ENCODE measurements at regions not wholly inside any gene's neighbourhood (a gene's known extent, or its start where the extent isn't known, plus 50 kb on each side); places are given as distances from the start of the nearest gene placed in this dataset.

- Histone ChIP-seq H3K4me3 (ENCODE audit: low read depth in 1 of 5, low read length in 5 of 5) (no peak overlapping the region), H3K27me3 (ENCODE audit: control insufficient read depth in 5 of 5, insufficient read depth in 4 of 5, low read length in 5 of 5) (no peaks in the 10 kb centered on the region), H3K36me3 (ENCODE audit: control insufficient read depth in 5 of 5, insufficient read depth in 5 of 5, low read length in 5 of 5) (no peaks in the 10 kb centered on the region), H3K27ac (ENCODE audit: low read depth, low read length) (no peak overlapping the region), H3K4me1 (ENCODE audit: control insufficient read depth in 5 of 5, insufficient read depth in 5 of 5, low read length in 5 of 5) (no peaks in the 10 kb centered on the region), H3K9me3 (ENCODE audit: control insufficient read depth in 5 of 5, low read length in 5 of 5) (no peaks in the 10 kb centered on the region), H3K9ac (ENCODE audit: low read length in 5 of 5) (no peak overlapping the region)
Observed at GRCh38 chr4:20456407-20456806, 204.7 kb downstream of the SLIT2 start.

GRCh38 chr4:20462426-20463175 is 210.9 kb downstream of the SLIT2 start:
- H3K4me1 ChIP-seq (ENCODE audit: control insufficient read depth in 5 of 5, insufficient read depth in 5 of 5, low read length in 5 of 5): no peaks in the 10 kb centered on the region
- no peaks in the 10 kb centered on the region for H3K27me3 ChIP-seq (ENCODE audit: control insufficient read depth in 5 of 5, insufficient read depth in 4 of 5, low read length in 5 of 5)
- no peak overlapping the region for H3K4me3 ChIP-seq (ENCODE audit: low read depth in 1 of 5, low read length in 5 of 5)
- no peak overlapping the region for H3K9ac ChIP-seq (ENCODE audit: low read length in 5 of 5)
- H3K9me3 ChIP-seq (ENCODE audit: control insufficient read depth in 5 of 5, low read length in 5 of 5): no peaks in the 10 kb centered on the region
- H3K36me3 ChIP-seq (ENCODE audit: control insufficient read depth in 5 of 5, insufficient read depth in 5 of 5, low read length in 5 of 5): no peaks in the 10 kb centered on the region
- no peak overlapping the region for H3K27ac ChIP-seq (ENCODE audit: low read depth, low read length)

GRCh38 chr4:20463176-20463430 is 211.4 kb downstream of the SLIT2 start:
- no peak overlapping the region for H3K4me3 ChIP-seq (ENCODE audit: low read depth in 1 of 5, low read length in 5 of 5)
- no peak overlapping the region for H3K9ac ChIP-seq (ENCODE audit: low read length in 5 of 5)
- no peaks in the 10 kb centered on the region for H3K27me3 ChIP-seq (ENCODE audit: control insufficient read depth in 5 of 5, insufficient read depth in 4 of 5, low read length in 5 of 5)
- no peaks in the 10 kb centered on the region for H3K9me3 ChIP-seq (ENCODE audit: control insufficient read depth in 5 of 5, low read length in 5 of 5)
- no peaks in the 10 kb centered on the region for H3K36me3 ChIP-seq (ENCODE audit: control insufficient read depth in 5 of 5, insufficient read depth in 5 of 5, low read length in 5 of 5)
- H3K27ac ChIP-seq (ENCODE audit: low read depth, low read length): no peak overlapping the region
- no peaks in the 10 kb centered on the region for H3K4me1 ChIP-seq (ENCODE audit: control insufficient read depth in 5 of 5, insufficient read depth in 5 of 5, low read length in 5 of 5)

GRCh38 chr4:20464381-20464780 is 212.7 kb downstream of the SLIT2 start:
- Histone ChIP-seq H3K9ac (ENCODE audit: low read length in 5 of 5) (no peak overlapping the region), H3K4me1 (ENCODE audit: control insufficient read depth in 5 of 5, insufficient read depth in 5 of 5, low read length in 5 of 5) (no peaks in the 10 kb centered on the region), H3K27me3 (ENCODE audit: control insufficient read depth in 5 of 5, insufficient read depth in 4 of 5, low read length in 5 of 5) (no peaks in the 10 kb centered on the region), H3K36me3 (ENCODE audit: control insufficient read depth in 5 of 5, insufficient read depth in 5 of 5, low read length in 5 of 5) (no peaks in the 10 kb centered on the region), H3K9me3 (ENCODE audit: control insufficient read depth in 5 of 5, low read length in 5 of 5) (no peaks in the 10 kb centered on the region), H3K27ac (ENCODE audit: low read depth, low read length) (no peak overlapping the region), H3K4me3 (ENCODE audit: low read depth in 1 of 5, low read length in 5 of 5) (no peak overlapping the region)

- no peak overlapping the region for H3K9ac ChIP-seq (ENCODE audit: low read length in 5 of 5)
- no peak overlapping the region for H3K27ac ChIP-seq (ENCODE audit: low read depth, low read length)
- H3K27me3 ChIP-seq (ENCODE audit: control insufficient read depth in 5 of 5, insufficient read depth in 4 of 5, low read length in 5 of 5): no peaks in the 10 kb centered on the region
- H3K36me3 ChIP-seq (ENCODE audit: control insufficient read depth in 5 of 5, insufficient read depth in 5 of 5, low read length in 5 of 5): no peaks in the 10 kb centered on the region
- H3K9me3 ChIP-seq (ENCODE audit: control insufficient read depth in 5 of 5, low read length in 5 of 5): no peaks in the 10 kb centered on the region
- H3K4me1 ChIP-seq (ENCODE audit: control insufficient read depth in 5 of 5, insufficient read depth in 5 of 5, low read length in 5 of 5): no peaks in the 10 kb centered on the region
- no peak overlapping the region for H3K4me3 ChIP-seq (ENCODE audit: low read depth in 1 of 5, low read length in 5 of 5)
Observed at GRCh38 chr4:20474119-20474518, 222.4 kb downstream of the SLIT2 start.

GRCh38 chr4:20478412-20478811 is 221.8 kb upstream of the PACRGL start:
- Histone ChIP-seq H3K9me3 (ENCODE audit: control insufficient read depth in 5 of 5, low read length in 5 of 5) (no peaks in the 10 kb centered on the region), H3K27ac (ENCODE audit: low read depth, low read length) (no peak overlapping the region), H3K4me1 (ENCODE audit: control insufficient read depth in 5 of 5, insufficient read depth in 5 of 5, low read length in 5 of 5) (no peaks in the 10 kb centered on the region), H3K27me3 (ENCODE audit: control insufficient read depth in 5 of 5, insufficient read depth in 4 of 5, low read length in 5 of 5) (no peaks in the 10 kb centered on the region), H3K36me3 (ENCODE audit: control insufficient read depth in 5 of 5, insufficient read depth in 5 of 5, low read length in 5 of 5) (no peaks in the 10 kb centered on the region), H3K4me3 (ENCODE audit: low read depth in 1 of 5, low read length in 5 of 5) (no peak overlapping the region), H3K9ac (ENCODE audit: low read length in 5 of 5) (peak overlapping the region in 1 of 5 donors; percentile 20)

- Histone ChIP-seq H3K36me3 (ENCODE audit: control insufficient read depth in 5 of 5, insufficient read depth in 5 of 5, low read length in 5 of 5) (no peaks in the 10 kb centered on the region), H3K27me3 (ENCODE audit: control insufficient read depth in 5 of 5, insufficient read depth in 4 of 5, low read length in 5 of 5) (no peaks in the 10 kb centered on the region), H3K4me3 (ENCODE audit: low read depth in 1 of 5, low read length in 5 of 5) (no peak overlapping the region), H3K9ac (ENCODE audit: low read length in 5 of 5) (no peak overlapping the region), H3K4me1 (ENCODE audit: control insufficient read depth in 5 of 5, insufficient read depth in 5 of 5, low read length in 5 of 5) (no peaks in the 10 kb centered on the region), H3K9me3 (ENCODE audit: control insufficient read depth in 5 of 5, low read length in 5 of 5) (no peaks in the 10 kb centered on the region), H3K27ac (ENCODE audit: low read depth, low read length) (no peak overlapping the region)
Observed at GRCh38 chr4:20480165-20480947, 219.9 kb upstream of the PACRGL start.

- no peak overlapping the region for H3K4me3 ChIP-seq (ENCODE audit: low read depth in 1 of 5, low read length in 5 of 5)
Observed at GRCh38 chr4:20483416-20483815, 216.8 kb upstream of the PACRGL start.

GRCh38 chr4:20486433-20486832 is 213.8 kb upstream of the PACRGL start:
- no peak overlapping the region for H3K9ac ChIP-seq (ENCODE audit: low read length in 5 of 5)
- no peaks in the 10 kb centered on the region for H3K27me3 ChIP-seq (ENCODE audit: control insufficient read depth in 5 of 5, insufficient read depth in 4 of 5, low read length in 5 of 5)
- no peaks in the 10 kb centered on the region for H3K9me3 ChIP-seq (ENCODE audit: control insufficient read depth in 5 of 5, low read length in 5 of 5)
- no peak overlapping the region for H3K4me3 ChIP-seq (ENCODE audit: low read depth in 1 of 5, low read length in 5 of 5)
- no peak overlapping the region for H3K27ac ChIP-seq (ENCODE audit: low read depth, low read length)
- no peaks in the 10 kb centered on the region for H3K4me1 ChIP-seq (ENCODE audit: control insufficient read depth in 5 of 5, insufficient read depth in 5 of 5, low read length in 5 of 5)
- no peaks in the 10 kb centered on the region for H3K36me3 ChIP-seq (ENCODE audit: control insufficient read depth in 5 of 5, insufficient read depth in 5 of 5, low read length in 5 of 5)

More at GRCh38 chr4:20483416-20483815, 216.8 kb upstream of the PACRGL start:
- Histone ChIP-seq H3K27ac (ENCODE audit: low read depth, low read length) (no peak overlapping the region), H3K36me3 (ENCODE audit: control insufficient read depth in 5 of 5, insufficient read depth in 5 of 5, low read length in 5 of 5) (no peaks in the 10 kb centered on the region), H3K9ac (ENCODE audit: low read length in 5 of 5) (no peak overlapping the region), H3K4me1 (ENCODE audit: control insufficient read depth in 5 of 5, insufficient read depth in 5 of 5, low read length in 5 of 5) (no peaks in the 10 kb centered on the region), H3K9me3 (ENCODE audit: control insufficient read depth in 5 of 5, low read length in 5 of 5) (no peaks in the 10 kb centered on the region), H3K27me3 (ENCODE audit: control insufficient read depth in 5 of 5, insufficient read depth in 4 of 5, low read length in 5 of 5) (no peaks in the 10 kb centered on the region)

- Histone ChIP-seq H3K4me1 (ENCODE audit: control insufficient read depth in 5 of 5, insufficient read depth in 5 of 5, low read length in 5 of 5) (no peaks in the 10 kb centered on the region), H3K27ac (ENCODE audit: low read depth, low read length) (no peak overlapping the region), H3K27me3 (ENCODE audit: control insufficient read depth in 5 of 5, insufficient read depth in 4 of 5, low read length in 5 of 5) (no peaks in the 10 kb centered on the region), H3K36me3 (ENCODE audit: control insufficient read depth in 5 of 5, insufficient read depth in 5 of 5, low read length in 5 of 5) (no peaks in the 10 kb centered on the region), H3K9ac (ENCODE audit: low read length in 5 of 5) (no peak overlapping the region), H3K9me3 (ENCODE audit: control insufficient read depth in 5 of 5, low read length in 5 of 5) (no peaks in the 10 kb centered on the region), H3K4me3 (ENCODE audit: low read depth in 1 of 5, low read length in 5 of 5) (no peak overlapping the region)
Observed at GRCh38 chr4:20487446-20487845, 212.8 kb upstream of the PACRGL start.

Data from subcutaneous abdominal adipose tissue (tissue), 5 donors.